ENCODE measurements at regions not wholly inside any gene's neighbourhood (a gene's known extent, or its start where the extent isn't known, plus 50 kb on each side); places are given as distances from the start of the nearest gene placed in this dataset.

DNA sequence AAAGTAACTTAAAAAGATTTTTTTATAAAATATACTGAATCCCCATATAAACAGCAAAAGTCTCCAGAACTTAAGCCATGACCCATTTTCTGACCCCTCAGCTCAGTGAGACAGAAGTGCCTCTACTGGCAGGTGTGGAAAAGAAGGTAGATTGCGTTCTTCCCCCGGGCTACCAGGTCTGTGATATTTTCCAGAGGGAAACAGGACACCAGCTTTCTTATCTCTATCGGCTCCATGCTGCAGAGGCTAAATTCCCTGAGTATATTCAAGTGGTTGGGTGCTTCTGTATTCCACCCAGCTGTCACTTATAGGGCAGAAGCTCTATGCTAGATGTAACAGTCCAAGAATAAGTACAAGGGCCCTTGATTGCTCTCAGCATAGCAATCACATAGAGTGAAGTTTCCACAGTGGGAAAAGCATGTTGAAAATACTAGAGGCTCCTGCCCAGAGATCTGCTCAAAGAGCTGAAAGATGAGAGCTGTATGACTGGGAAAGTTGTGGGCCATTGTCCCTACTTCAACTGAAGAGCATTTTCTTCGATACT, 687.3 kb downstream of the CDH11 start:
- no peak for DNase-seq
- Histone ChIP-seq H3K27me3 (no peaks in the 10 kb centered on the region), H3K36me3 (no peaks in the 10 kb centered on the region), H3K4me1 (no peaks in the 10 kb centered on the region), H3K27ac (no peak overlapping the region), H3K9me3 (no peaks in the 10 kb centered on the region), H3K4me3 (replicated peaks in 1 of 3) (no peak overlapping the region)
- WGBS, 2 donors = 29 to 42% methylated on average over 4 of the region's 4 CpGs
- no peak for TF ChIP-seq POLR2A (IDR thresholded peaks at IDR 0.05)
- TF ChIP-seq, protein P1, sequence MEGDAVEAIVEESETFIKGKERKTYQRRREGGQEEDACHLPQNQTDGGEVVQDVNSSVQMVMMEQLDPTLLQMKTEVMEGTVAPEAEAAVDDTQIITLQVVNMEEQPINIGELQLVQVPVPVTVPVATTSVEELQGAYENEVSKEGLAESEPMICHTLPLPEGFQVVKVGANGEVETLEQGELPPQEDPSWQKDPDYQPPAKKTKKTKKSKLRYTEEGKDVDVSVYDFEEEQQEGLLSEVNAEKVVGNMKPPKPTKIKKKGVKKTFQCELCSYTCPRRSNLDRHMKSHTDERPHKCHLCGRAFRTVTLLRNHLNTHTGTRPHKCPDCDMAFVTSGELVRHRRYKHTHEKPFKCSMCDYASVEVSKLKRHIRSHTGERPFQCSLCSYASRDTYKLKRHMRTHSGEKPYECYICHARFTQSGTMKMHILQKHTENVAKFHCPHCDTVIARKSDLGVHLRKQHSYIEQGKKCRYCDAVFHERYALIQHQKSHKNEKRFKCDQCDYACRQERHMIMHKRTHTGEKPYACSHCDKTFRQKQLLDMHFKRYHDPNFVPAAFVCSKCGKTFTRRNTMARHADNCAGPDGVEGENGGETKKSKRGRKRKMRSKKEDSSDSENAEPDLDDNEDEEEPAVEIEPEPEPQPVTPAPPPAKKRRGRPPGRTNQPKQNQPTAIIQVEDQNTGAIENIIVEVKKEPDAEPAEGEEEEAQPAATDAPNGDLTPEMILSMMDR (IDR thresholded peaks at IDR 0.05) = no peak
- intact Hi-C loops (cut with DNase I) = no loop called here

DNA sequence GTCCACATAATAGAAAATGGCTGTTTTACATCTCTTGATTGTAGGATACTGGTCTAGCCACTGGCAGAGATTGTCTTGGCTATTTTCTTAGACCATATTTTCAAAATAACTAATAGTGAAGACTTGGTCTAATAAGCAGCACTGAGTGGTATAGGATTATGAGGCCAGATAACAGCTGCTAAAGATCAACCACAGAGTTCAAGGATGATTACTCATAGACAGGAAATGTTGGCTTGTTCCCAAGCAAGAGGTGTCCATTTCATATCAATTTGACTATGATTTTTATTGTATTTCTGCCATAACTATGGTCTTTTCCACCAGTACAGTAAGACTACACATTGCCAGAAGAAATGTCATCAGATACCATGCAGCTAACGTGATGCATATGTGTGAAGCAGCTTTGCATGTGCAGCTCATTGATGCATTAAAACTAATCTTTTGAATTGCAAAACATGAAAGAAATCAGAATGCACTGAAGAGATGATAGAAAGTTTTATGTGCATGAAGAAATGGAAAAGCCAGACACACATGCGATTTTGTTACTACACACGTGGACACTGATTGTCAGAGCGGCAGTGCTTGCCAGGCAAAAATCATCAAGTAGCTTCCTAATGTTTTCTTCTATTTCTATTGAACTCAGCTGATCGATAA, 693.3 kb downstream of the CDH11 start:
- intact Hi-C loops (cut with DNase I) = no loop called here
- H3K36me3 ChIP-seq = no peaks in the 10 kb centered on the region
- H3K27me3 ChIP-seq = no peaks in the 10 kb centered on the region
- H3K9me3 ChIP-seq = no peaks in the 10 kb centered on the region
- no peak for DNase-seq
- WGBS, 2 donors = 78 to 93% methylated on average over 5 of the region's 5 CpGs
- TF ChIP-seq, protein P1 (IDR thresholded peaks at IDR 0.05) = no peak
- no peak for TF ChIP-seq POLR2A (IDR thresholded peaks at IDR 0.05)
- H3K4me3 ChIP-seq (replicated peaks in 1 of 3) = no peak overlapping the region
- no peak overlapping the region for H3K27ac ChIP-seq
- no peaks in the 10 kb centered on the region for H3K4me1 ChIP-seq

DNA sequence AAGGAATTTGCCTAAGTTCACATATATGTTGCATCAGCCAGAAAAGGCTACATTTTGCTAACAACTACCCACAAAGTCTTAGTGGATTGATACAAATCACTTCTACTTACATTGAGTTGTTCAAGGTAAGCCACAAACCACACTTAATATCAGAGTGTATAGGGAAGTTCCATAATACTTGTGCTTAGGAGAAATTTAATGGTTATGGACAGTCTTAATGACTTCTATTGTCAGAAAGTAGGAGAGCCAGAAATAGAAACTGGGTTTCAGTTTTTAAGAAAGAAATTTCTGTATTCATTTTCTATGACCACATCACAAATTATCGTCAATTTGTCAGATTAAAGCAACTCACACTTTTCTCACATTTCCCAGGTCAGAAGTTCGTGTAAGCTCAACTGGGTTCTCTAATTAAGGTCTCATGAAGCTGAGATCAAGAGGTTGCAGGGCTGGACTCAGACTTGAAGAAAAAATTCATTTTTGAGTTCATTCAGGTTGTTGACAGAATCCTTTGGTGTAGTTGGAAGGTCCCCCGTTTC, 695.7 kb downstream of the CDH11 start:
- H3K4me1 ChIP-seq = no peaks in the 10 kb centered on the region
- no peak for DNase-seq
- 93 to 94% methylated on average over 3 of the region's 3 CpGs for WGBS, 2 donors
- H3K4me3 ChIP-seq (replicated peaks in 1 of 3) = no peak overlapping the region
- TF ChIP-seq, protein P1 (IDR thresholded peaks at IDR 0.05) = no peak
- no peak for TF ChIP-seq POLR2A (IDR thresholded peaks at IDR 0.05)
- H3K36me3 ChIP-seq = no peaks in the 10 kb centered on the region
- H3K27me3 ChIP-seq = no peaks in the 10 kb centered on the region
- intact Hi-C loops (cut with DNase I) = no loop called here
- no peaks in the 10 kb centered on the region for H3K9me3 ChIP-seq
- no peak overlapping the region for H3K27ac ChIP-seq

DNA sequence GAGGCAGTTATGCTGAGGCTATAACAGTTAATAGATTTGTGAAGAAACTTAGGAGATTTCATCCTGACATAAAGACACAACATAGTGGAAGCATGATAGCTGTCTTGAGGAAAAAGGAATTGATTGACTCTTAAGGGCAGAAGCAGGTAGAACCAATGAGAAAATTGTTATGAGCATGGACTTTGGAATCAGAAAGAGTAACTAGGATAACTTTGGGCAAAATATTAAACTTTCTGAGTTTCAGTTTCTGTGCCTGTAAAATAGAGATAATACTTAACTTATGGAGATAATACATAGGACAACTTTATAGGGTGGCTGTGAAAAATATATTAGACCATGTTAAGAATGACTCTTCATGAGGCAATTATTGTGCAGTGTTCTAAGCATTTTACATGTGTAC, 696.5 kb downstream of the CDH11 start:
- H3K9me3 ChIP-seq = no peaks in the 10 kb centered on the region
- H3K27me3 ChIP-seq = no peaks in the 10 kb centered on the region
- DNase-seq = no peak
- intact Hi-C loops (cut with DNase I) = no loop called here
- H3K4me1 ChIP-seq = no peaks in the 10 kb centered on the region
- H3K36me3 ChIP-seq = no peaks in the 10 kb centered on the region
- H3K27ac ChIP-seq = no peak overlapping the region
- TF ChIP-seq, protein P1 (IDR thresholded peaks at IDR 0.05) = no peak
- no peak for TF ChIP-seq POLR2A (IDR thresholded peaks at IDR 0.05)
- no peak overlapping the region for H3K4me3 ChIP-seq (replicated peaks in 1 of 3)

DNA sequence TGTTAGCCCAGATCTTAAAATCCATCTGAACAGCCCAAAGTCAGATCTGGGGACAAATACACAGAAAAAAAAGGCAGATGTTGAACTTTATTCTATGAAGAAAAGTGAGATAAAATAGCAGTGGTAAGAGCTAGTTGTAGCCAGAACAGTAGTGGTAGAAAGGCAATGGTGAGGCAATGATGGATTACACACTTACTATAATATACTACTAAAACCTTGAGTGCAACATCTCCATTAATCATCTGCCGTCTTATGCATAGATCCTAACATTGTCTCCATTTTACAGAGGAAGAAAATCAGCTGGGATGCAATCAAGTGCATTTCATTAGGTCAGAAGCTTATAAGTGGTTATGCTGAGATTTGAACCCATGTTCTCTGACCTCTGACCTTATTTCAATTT, 699.6 kb downstream of the CDH11 start:
- Histone ChIP-seq H3K27me3 (no peaks in the 10 kb centered on the region), H3K9me3 (no peaks in the 10 kb centered on the region), H3K4me1 (peaks cover 10 to 13% of the 10 kb centered on the region in 2 donors), H3K4me3 (replicated peaks in 1 of 3) (no peak overlapping the region), H3K27ac (no peak overlapping the region), H3K36me3 (no peaks in the 10 kb centered on the region)
- intact Hi-C loops (cut with DNase I) = no loop called here
- no peak for TF ChIP-seq POLR2A (IDR thresholded peaks at IDR 0.05)
- TF ChIP-seq, protein P1 (IDR thresholded peaks at IDR 0.05) = no peak
- DNase-seq = no peak
- 97% methylated on average over 1 of the region's 1 CpG for WGBS, 2 donors

Data from thyroid gland (tissue), 4 donors.